ENCODE measurements at regions not wholly inside any gene's neighbourhood (a gene's known extent, or its start where the extent isn't known, plus 50 kb on each side); places are given as distances from the start of the nearest gene placed in this dataset.

DNA sequence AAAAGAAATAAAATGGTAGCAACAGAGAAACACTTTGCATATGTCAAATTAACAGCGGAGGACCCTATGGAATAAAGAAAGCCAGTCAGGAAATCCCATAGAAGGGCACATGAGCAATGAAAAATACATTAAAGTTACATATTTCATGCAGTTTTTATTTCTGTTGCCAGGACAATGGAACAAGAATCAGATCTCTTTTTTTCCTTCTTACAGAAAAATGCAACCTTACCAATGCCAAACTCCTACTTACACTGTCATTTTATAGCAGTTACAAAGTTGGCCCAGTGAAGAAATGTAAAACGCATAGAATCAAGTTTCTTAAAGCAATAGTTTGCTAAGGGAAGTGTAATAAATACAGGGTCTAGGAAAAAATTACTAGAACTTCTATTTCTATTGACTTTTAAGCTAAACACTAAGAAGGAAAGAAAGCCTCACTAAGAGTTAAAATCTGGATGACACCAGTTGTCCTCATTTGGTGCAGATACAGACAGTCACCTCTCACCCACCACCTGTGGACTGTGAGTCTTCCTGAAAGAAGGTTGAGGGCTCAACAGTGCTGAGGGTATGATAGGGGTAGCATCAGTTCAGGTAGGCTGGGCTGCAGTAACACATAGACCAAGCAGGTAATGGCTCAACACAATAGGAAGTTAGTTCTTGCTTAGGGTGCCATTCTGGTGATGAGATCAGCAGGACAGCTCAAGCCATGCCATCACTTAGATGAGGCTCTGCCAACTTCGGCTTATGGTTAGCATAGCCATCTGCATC lies 224.6 kb downstream of the ANAPC10 start:
- H3K9me3 Mint-ChIP-seq = peaks cover 6% of the 10 kb centered on the region
- no peak overlapping the region for H3K27ac Mint-ChIP-seq
- no peak for ATAC-seq
- DNase-seq (ENCODE audit: low spot score) = no peak
- H3K27me3 Mint-ChIP-seq (ENCODE audit: low read depth) = no peaks in the 10 kb centered on the region
- CTCF ChIA-PET = no interaction called here
- H3K36me3 Mint-ChIP-seq = no peaks in the 10 kb centered on the region
- H3K4me1 Mint-ChIP-seq = no peaks in the 10 kb centered on the region
- POLR2A ChIA-PET = interaction anchor here (0.5 kb wide), 1 partner anchor 203 kb away, joined by 3 read pairs; no protein-coding TSS in a partner anchor
- H3K4me3 Mint-ChIP-seq = no peak overlapping the region
- no peak for TF ChIP-seq STAT6 (CRISPR knock-in tag; conservative IDR thresholded peaks at IDR 0.05; ENCODE audit: low read depth)
- no peak for TF ChIP-seq CBFB (CRISPR knock-in tag; IDR thresholded peaks at IDR 0.05; ENCODE audit: low read depth)
- TF ChIP-seq, protein P1, sequence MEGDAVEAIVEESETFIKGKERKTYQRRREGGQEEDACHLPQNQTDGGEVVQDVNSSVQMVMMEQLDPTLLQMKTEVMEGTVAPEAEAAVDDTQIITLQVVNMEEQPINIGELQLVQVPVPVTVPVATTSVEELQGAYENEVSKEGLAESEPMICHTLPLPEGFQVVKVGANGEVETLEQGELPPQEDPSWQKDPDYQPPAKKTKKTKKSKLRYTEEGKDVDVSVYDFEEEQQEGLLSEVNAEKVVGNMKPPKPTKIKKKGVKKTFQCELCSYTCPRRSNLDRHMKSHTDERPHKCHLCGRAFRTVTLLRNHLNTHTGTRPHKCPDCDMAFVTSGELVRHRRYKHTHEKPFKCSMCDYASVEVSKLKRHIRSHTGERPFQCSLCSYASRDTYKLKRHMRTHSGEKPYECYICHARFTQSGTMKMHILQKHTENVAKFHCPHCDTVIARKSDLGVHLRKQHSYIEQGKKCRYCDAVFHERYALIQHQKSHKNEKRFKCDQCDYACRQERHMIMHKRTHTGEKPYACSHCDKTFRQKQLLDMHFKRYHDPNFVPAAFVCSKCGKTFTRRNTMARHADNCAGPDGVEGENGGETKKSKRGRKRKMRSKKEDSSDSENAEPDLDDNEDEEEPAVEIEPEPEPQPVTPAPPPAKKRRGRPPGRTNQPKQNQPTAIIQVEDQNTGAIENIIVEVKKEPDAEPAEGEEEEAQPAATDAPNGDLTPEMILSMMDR (IDR thresholded peaks at IDR 0.05) = no peak
- TF ChIP-seq, protein P2, sequence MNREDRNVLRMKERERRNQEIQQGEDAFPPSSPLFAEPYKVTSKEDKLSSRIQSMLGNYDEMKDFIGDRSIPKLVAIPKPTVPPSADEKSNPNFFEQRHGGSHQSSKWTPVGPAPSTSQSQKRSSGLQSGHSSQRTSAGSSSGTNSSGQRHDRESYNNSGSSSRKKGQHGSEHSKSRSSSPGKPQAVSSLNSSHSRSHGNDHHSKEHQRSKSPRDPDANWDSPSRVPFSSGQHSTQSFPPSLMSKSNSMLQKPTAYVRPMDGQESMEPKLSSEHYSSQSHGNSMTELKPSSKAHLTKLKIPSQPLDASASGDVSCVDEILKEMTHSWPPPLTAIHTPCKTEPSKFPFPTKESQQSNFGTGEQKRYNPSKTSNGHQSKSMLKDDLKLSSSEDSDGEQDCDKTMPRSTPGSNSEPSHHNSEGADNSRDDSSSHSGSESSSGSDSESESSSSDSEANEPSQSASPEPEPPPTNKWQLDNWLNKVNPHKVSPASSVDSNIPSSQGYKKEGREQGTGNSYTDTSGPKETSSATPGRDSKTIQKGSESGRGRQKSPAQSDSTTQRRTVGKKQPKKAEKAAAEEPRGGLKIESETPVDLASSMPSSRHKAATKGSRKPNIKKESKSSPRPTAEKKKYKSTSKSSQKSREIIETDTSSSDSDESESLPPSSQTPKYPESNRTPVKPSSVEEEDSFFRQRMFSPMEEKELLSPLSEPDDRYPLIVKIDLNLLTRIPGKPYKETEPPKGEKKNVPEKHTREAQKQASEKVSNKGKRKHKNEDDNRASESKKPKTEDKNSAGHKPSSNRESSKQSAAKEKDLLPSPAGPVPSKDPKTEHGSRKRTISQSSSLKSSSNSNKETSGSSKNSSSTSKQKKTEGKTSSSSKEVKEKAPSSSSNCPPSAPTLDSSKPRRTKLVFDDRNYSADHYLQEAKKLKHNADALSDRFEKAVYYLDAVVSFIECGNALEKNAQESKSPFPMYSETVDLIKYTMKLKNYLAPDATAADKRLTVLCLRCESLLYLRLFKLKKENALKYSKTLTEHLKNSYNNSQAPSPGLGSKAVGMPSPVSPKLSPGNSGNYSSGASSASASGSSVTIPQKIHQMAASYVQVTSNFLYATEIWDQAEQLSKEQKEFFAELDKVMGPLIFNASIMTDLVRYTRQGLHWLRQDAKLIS (CRISPR knock-in tag; IDR thresholded peaks at IDR 0.05; ENCODE audit: borderline replicate concordance) = no peak
- TF ChIP-seq E2F1 (CRISPR knock-in tag; IDR thresholded peaks at IDR 0.05) = no peak
- TF ChIP-seq EMX1 (CRISPR knock-in tag; IDR thresholded peaks at IDR 0.05) = no peak
- no peak for TF ChIP-seq CREB1 (CRISPR knock-in tag; IDR thresholded peaks at IDR 0.05)
- no peak for TF ChIP-seq NR1H2 (CRISPR knock-in tag; IDR thresholded peaks at IDR 0.05)
- TF ChIP-seq HMGA2 (CRISPR knock-in tag; IDR thresholded peaks at IDR 0.05) = no peak
- no peak for TF ChIP-seq IRF2 (CRISPR knock-in tag; IDR thresholded peaks at IDR 0.05; ENCODE audit: borderline replicate concordance, low read depth)
- no peak for TF ChIP-seq GRHL2 (CRISPR knock-in tag; IDR thresholded peaks at IDR 0.05; ENCODE audit: insufficient replicate concordance, severe bottlenecking)
- TF ChIP-seq, protein P3, sequence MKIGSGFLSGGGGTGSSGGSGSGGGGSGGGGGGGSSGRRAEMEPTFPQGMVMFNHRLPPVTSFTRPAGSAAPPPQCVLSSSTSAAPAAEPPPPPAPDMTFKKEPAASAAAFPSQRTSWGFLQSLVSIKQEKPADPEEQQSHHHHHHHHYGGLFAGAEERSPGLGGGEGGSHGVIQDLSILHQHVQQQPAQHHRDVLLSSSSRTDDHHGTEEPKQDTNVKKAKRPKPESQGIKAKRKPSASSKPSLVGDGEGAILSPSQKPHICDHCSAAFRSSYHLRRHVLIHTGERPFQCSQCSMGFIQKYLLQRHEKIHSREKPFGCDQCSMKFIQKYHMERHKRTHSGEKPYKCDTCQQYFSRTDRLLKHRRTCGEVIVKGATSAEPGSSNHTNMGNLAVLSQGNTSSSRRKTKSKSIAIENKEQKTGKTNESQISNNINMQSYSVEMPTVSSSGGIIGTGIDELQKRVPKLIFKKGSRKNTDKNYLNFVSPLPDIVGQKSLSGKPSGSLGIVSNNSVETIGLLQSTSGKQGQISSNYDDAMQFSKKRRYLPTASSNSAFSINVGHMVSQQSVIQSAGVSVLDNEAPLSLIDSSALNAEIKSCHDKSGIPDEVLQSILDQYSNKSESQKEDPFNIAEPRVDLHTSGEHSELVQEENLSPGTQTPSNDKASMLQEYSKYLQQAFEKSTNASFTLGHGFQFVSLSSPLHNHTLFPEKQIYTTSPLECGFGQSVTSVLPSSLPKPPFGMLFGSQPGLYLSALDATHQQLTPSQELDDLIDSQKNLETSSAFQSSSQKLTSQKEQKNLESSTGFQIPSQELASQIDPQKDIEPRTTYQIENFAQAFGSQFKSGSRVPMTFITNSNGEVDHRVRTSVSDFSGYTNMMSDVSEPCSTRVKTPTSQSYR (CRISPR knock-in tag; IDR thresholded peaks at IDR 0.05) = no peak
- no peak for TF ChIP-seq FOXP4 (CRISPR knock-in tag; IDR thresholded peaks at IDR 0.05)

Data from WTC11 (cell line).